Activated CD8-positive, alpha-beta T cell treated with anti-CD3 and anti-CD28 coated beads, Interleukin-2, amount 10 ng/mL, durations not matched to agents 7 days and 5 days (primary cell): ENCODE measurements at regions not wholly inside any gene's neighbourhood (a gene's known extent, or its start where the extent isn't known, plus 50 kb on each side); places are given as distances from the start of the nearest gene placed in this dataset.

Source experiments
- ATAC-seq: fragments of 150-1000 bp; cut with Tn5 transposase; one replicate; pipeline ENCODE4 v1.10.0; 2021; ENCODE audit warnings: moderate library complexity
- CTCF ChIA-PET: fragments of 350-600 bp; sonication (Branson Sonifier 250); formaldehyde crosslinking; loops from one replicate; lab custom pipeline; 2021; ENCODE audit warnings: antibody characterized with exemption; lab: Charles Lee
- POLR2A ChIA-PET: fragments of 350-600 bp; sonication (Branson Sonifier 250); formaldehyde crosslinking; loops from one replicate; lab custom pipeline; 2021; ENCODE audit warnings: antibody characterized with exemption; lab: Charles Lee
- DNase-seq: peaks from one replicate; pipeline ENCODE4 v3.0.0-alpha.2; 2020
- H3K27ac Mint-ChIP-seq: one replicate; pipeline ENCODE4 v1.8.0; 2021; ENCODE audit warnings: mild to moderate bottlenecking, mixed read lengths
- H3K27me3 Mint-ChIP-seq: one replicate; pipeline ENCODE4 v1.8.0; 2021; ENCODE audit warnings: low read depth, mixed read lengths
- H3K36me3 Mint-ChIP-seq: one replicate; pipeline ENCODE4 v1.8.0; 2021; ENCODE audit warnings: low read depth, mixed read lengths
- H3K4me1 Mint-ChIP-seq: one replicate; pipeline ENCODE4 v1.8.0; 2021; ENCODE audit warnings: low read depth, mixed read lengths
- H3K4me3 Mint-ChIP-seq: one replicate; pipeline ENCODE4 v1.8.0; 2021; ENCODE audit warnings: mild to moderate bottlenecking, mixed read lengths
- H3K9me3 Mint-ChIP-seq: one replicate; pipeline ENCODE4 v1.8.0; 2022; ENCODE audit warnings: mixed read lengths; ENCODE audit not compliant: insufficient read depth

DNA sequence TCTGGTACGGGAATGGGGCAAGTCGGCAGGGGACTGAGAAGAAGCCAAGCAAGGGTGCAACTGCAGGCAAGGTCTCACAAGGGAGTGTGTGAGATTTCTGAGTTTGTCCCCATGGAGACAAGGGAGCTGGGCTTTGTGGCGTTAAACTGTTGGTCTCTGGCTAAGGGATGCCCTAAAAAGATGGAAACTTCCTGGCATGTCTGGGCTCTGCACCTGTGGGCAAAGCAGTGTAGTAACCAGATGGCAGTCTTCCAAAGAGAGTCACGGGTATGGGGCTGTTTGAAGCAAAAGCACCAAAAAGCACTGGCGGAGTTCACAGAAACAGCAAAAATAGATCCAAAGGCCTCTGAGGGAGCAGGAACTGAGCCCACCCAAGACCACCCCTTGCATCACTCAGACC is 104.8 kb upstream of the SLC44A3 start:
- ChIA-PET POLR2A (no interaction called here), CTCF (no interaction called here)
- H3K27ac Mint-ChIP-seq, result no peak overlapping the region
- H3K9me3 Mint-ChIP-seq, result no peaks in the 10 kb centered on the region
- H3K27me3 Mint-ChIP-seq, result peaks cover 11% of the 10 kb centered on the region
- H3K4me1 Mint-ChIP-seq, result peaks cover 3% of the 10 kb centered on the region
- DNase-seq (no peak), ATAC-seq (no peak)
- H3K36me3 Mint-ChIP-seq, result no peaks in the 10 kb centered on the region
- no peak overlapping the region for H3K4me3 Mint-ChIP-seq

DNA sequence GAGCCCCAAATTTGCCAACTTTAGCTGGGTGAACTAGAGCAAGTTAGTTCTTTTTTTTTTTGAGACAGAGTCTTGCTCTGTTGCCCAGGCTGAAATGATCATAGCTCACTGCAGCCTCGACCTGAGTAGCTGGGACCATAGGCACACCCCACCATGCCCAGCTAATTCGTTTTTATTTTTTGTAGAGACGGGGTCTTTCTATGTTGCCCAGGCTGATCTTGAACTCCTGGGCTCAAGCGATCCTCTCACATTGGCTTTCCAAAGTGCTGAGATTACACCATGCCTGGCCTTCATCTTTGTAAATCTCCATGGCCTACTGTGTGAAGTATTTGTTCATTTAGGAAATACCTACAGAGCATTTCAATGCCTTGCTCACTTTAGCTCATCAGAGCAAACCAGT is 105.6 kb upstream of the SLC44A3 start:
- H3K4me1 Mint-ChIP-seq, result no peaks in the 10 kb centered on the region
- no peak overlapping the region for H3K4me3 Mint-ChIP-seq
- H3K27me3 Mint-ChIP-seq, result peaks cover 11% of the 10 kb centered on the region
- DNase-seq (no peak), ATAC-seq (no peak)
- H3K27ac Mint-ChIP-seq, result no peak overlapping the region
- H3K9me3 Mint-ChIP-seq, result no peaks in the 10 kb centered on the region
- no peaks in the 10 kb centered on the region for H3K36me3 Mint-ChIP-seq
- POLR2A ChIA-PET, result no interaction called here
- CTCF ChIA-PET, result no interaction called here

GRCh38 chr1:94714152-94714551 is 106.0 kb upstream of the SLC44A3 start:
- POLR2A ChIA-PET, result no interaction called here
- peaks cover 11% of the 10 kb centered on the region for H3K27me3 Mint-ChIP-seq
- H3K36me3 Mint-ChIP-seq, result no peaks in the 10 kb centered on the region
- no peak for DNase-seq
- H3K4me3 Mint-ChIP-seq, result no peak overlapping the region
- ATAC-seq, result no peak
- no peaks in the 10 kb centered on the region for H3K4me1 Mint-ChIP-seq
- no peak overlapping the region for H3K27ac Mint-ChIP-seq
- H3K9me3 Mint-ChIP-seq, result no peaks in the 10 kb centered on the region
- CTCF ChIA-PET, result no interaction called here

DNA sequence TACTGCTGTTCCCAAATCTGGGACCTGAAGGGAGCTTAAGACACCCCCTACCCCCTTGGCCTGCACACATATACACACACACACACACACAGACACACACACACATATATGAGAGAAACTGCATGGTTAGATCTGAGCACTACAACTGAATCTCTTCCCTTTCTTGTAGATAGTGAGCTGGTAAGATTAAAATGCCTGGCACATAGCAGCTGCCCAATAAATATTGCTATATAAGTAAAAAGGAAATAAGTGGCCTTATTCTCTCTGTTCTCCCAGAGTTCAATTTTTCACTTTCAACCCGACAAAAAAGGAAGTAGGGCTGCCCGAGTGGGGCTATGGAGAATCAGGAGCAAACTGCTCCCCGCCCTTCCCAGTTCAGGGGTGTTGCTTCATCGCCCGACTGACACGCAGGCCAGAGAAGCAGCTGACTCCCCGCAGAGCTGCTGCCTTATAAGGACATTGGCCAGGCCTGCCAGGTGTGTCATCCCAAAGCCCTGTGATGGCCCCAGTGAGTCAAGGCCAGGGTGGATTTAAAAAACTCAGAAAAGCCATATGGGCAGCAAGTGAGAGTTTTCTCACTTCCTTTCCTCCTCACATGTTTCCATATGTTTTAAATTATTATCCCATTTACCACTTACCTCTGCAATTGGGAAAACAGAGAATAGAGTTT is 106.5 kb upstream of the SLC44A3 start:
- no peak overlapping the region for H3K27ac Mint-ChIP-seq
- POLR2A ChIA-PET, result no interaction called here
- CTCF ChIA-PET, result no interaction called here
- H3K27me3 Mint-ChIP-seq, result peaks cover 8% of the 10 kb centered on the region
- H3K36me3 Mint-ChIP-seq, result no peaks in the 10 kb centered on the region
- ATAC-seq (no peak), DNase-seq (no peak)
- H3K4me1 Mint-ChIP-seq, result no peaks in the 10 kb centered on the region
- no peaks in the 10 kb centered on the region for H3K9me3 Mint-ChIP-seq
- H3K4me3 Mint-ChIP-seq, result no peak overlapping the region

DNA sequence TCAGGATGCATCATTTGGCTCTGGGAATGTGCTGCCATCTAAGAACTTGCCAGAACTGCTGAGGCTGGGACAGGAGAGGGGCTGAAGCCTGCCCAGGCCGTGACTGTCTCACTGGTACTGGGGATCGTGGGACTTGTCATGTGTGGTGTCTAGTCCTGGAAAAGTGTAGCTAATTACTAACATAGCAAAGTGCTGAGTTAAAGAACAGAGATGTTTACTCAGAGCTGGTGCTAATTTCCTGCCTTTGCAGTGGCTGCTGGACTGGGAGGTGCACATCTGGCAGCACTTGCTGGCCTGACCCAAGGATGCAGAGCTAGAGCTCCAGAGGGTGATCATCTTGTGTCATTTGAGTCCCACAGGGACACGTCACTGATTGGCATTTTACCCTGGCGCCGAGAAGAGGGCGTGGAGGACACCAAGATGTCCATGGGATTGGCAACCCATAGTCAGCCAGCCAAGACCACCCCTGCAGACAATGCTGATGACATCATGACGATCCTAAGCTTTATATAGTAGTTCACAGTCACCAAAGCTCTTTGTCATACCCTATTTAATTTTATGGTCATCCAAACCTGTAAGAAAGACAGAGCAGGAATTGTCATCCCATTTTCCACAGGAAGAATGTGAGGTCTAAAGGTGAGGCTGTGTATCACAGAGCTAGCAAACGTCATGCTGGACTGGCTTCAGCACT is 110.1 kb upstream of the SLC44A3 start:
- H3K4me1 Mint-ChIP-seq, result no peaks in the 10 kb centered on the region
- H3K27me3 Mint-ChIP-seq, result peaks cover 6% of the 10 kb centered on the region
- H3K9me3 Mint-ChIP-seq, result no peaks in the 10 kb centered on the region
- H3K4me3 Mint-ChIP-seq, result no peak overlapping the region
- DNase-seq (no peak), ATAC-seq (no peak)
- no peaks in the 10 kb centered on the region for H3K36me3 Mint-ChIP-seq
- POLR2A ChIA-PET, result no interaction called here
- no peak overlapping the region for H3K27ac Mint-ChIP-seq
- CTCF ChIA-PET, result interaction anchor here (1.5 kb wide), 1 partner anchor 96 kb away, joined by 3 read pairs; no protein-coding TSS in a partner anchor

GRCh38 chr1:94708811-94709210 is 111.3 kb upstream of the SLC44A3 start:
- Mint-ChIP-seq H3K36me3 (no peaks in the 10 kb centered on the region), H3K4me1 (no peaks in the 10 kb centered on the region), H3K27ac (no peak overlapping the region), H3K27me3 (peaks cover 10% of the 10 kb centered on the region), H3K9me3 (no peaks in the 10 kb centered on the region), H3K4me3 (no peak overlapping the region)
- DNase-seq (no peak), ATAC-seq (no peak)
- POLR2A ChIA-PET, result no interaction called here
- CTCF ChIA-PET, result no interaction called here

GRCh38 chr1:94708299-94708685 is 111.9 kb upstream of the SLC44A3 start:
- H3K27ac Mint-ChIP-seq, result no peak overlapping the region
- H3K9me3 Mint-ChIP-seq, result no peaks in the 10 kb centered on the region
- ChIA-PET POLR2A (no interaction called here), CTCF (no interaction called here)
- no peaks in the 10 kb centered on the region for H3K36me3 Mint-ChIP-seq
- H3K4me1 Mint-ChIP-seq, result no peaks in the 10 kb centered on the region
- H3K4me3 Mint-ChIP-seq, result no peak overlapping the region
- ATAC-seq (no peak), DNase-seq (no peak)
- H3K27me3 Mint-ChIP-seq, result peaks cover 10% of the 10 kb centered on the region

- H3K36me3 Mint-ChIP-seq, result no peaks in the 10 kb centered on the region
- no peak overlapping the region for H3K4me3 Mint-ChIP-seq
- CTCF ChIA-PET, result no interaction called here
- H3K4me1 Mint-ChIP-seq, result no peaks in the 10 kb centered on the region
- no peak overlapping the region for H3K27ac Mint-ChIP-seq
- ATAC-seq (no peak), DNase-seq (no peak)
- POLR2A ChIA-PET, result no interaction called here
- no peaks in the 10 kb centered on the region for H3K9me3 Mint-ChIP-seq
- peaks cover 11% of the 10 kb centered on the region for H3K27me3 Mint-ChIP-seq
These were observed 112.5 kb upstream of the SLC44A3 start for GRCh38 chr1:94707321-94708298.

- peaks cover 15% of the 10 kb centered on the region for H3K27me3 Mint-ChIP-seq
- POLR2A ChIA-PET, result no interaction called here
- no peaks in the 10 kb centered on the region for H3K4me1 Mint-ChIP-seq
- ATAC-seq (no peak), DNase-seq (no peak)
- H3K27ac Mint-ChIP-seq, result no peak overlapping the region
- no peaks in the 10 kb centered on the region for H3K36me3 Mint-ChIP-seq
- no peaks in the 10 kb centered on the region for H3K9me3 Mint-ChIP-seq
- no peak overlapping the region for H3K4me3 Mint-ChIP-seq
- CTCF ChIA-PET, result no interaction called here
These were observed 117.7 kb upstream of the SLC44A3 start for GRCh38 chr1:94702442-94702815.

- CTCF ChIA-PET, result no interaction called here
- no peaks in the 10 kb centered on the region for H3K4me1 Mint-ChIP-seq
These were observed 118.2 kb upstream of the SLC44A3 start for GRCh38 chr1:94701796-94702441.

GRCh38 chr1:94698759-94699502 is 121.2 kb upstream of the SLC44A3 start:
- ChIA-PET POLR2A (interaction anchor here (0.6 kb wide), 1 partner anchor 98 kb away, joined by 3 read pairs; no protein-coding TSS in a partner anchor), CTCF (no interaction called here)
- H3K27ac Mint-ChIP-seq, result no peak overlapping the region
- no peaks in the 10 kb centered on the region for H3K9me3 Mint-ChIP-seq
- DNase-seq (no peak), ATAC-seq (no peak)
- peaks cover 5% of the 10 kb centered on the region for H3K4me1 Mint-ChIP-seq
- H3K27me3 Mint-ChIP-seq, result peaks cover 17% of the 10 kb centered on the region
- no peaks in the 10 kb centered on the region for H3K36me3 Mint-ChIP-seq
- no peak overlapping the region for H3K4me3 Mint-ChIP-seq

More at GRCh38 chr1:94701796-94702441, 118.2 kb upstream of the SLC44A3 start:
- Mint-ChIP-seq H3K27me3 (peaks cover 15% of the 10 kb centered on the region), H3K27ac (no peak overlapping the region), H3K4me3 (no peak overlapping the region), H3K36me3 (no peaks in the 10 kb centered on the region), H3K9me3 (no peaks in the 10 kb centered on the region)
- ATAC-seq (no peak), DNase-seq (no peak)
- POLR2A ChIA-PET, result no interaction called here
